Astrocyte (in vitro differentiated cells and primary cell): ENCODE measurements at regions not wholly inside any gene's neighbourhood (a gene's known extent, or its start where the extent isn't known, plus 50 kb on each side); places are given as distances from the start of the nearest gene placed in this dataset.
A peak's percentile ranks its signal among the peaks of the same experiment; 100 is the strongest.

Experiments
- DNase-seq: peaks from one replicate; pipeline ENCODE4 v3.0.0-alpha.2; 2010; ENCODE audit warnings: low read depth
- FAIRE-seq: peaks from 2 replicates; lab custom pipeline; 2011; peaks lifted over from hg19 to GRCh38; lab: Jason Lieb, UNC
- H2AFZ ChIP-seq: 2 replicates; pipeline ENCODE4 v1.6.0; 2012; ENCODE audit warnings: low read depth, low read length, inconsistent platforms
- H3K27ac ChIP-seq: 2 replicates; pipeline ENCODE4 v1.5.1; 2011; ENCODE audit warnings: low read depth, low read length, inconsistent platforms
- H3K27me3 ChIP-seq: 2 replicates; pipeline ENCODE4 v1.6.0; 2011; ENCODE audit warnings: low read length, inconsistent platforms; ENCODE audit not compliant: insufficient read depth
- H3K36me3 ChIP-seq: 2 replicates; pipeline ENCODE4 v1.5.1; 2011; ENCODE audit warnings: low read length, inconsistent platforms; ENCODE audit not compliant: insufficient read depth
- H3K4me1 ChIP-seq: 2 replicates; pipeline ENCODE4 v1.5.1; 2011; ENCODE audit warnings: low read length, inconsistent platforms; ENCODE audit not compliant: insufficient read depth
- H3K4me2 ChIP-seq: 2 replicates; pipeline ENCODE4 v1.6.0; 2012; ENCODE audit warnings: low read length, inconsistent platforms
- H3K4me3 ChIP-seq: 2 replicates; pipeline ENCODE4 v1.5.1; 2011; ENCODE audit warnings: low read depth, mild to moderate bottlenecking, low read length, inconsistent platforms; ENCODE audit not compliant: insufficient read depth
- H3K79me2 ChIP-seq: 2 replicates; pipeline ENCODE4 v1.6.0; 2012; ENCODE audit warnings: mild to moderate bottlenecking, low read length, inconsistent platforms; ENCODE audit not compliant: insufficient read depth
- H3K9ac ChIP-seq: 2 replicates; pipeline ENCODE4 v1.6.0; 2012; ENCODE audit warnings: mild to moderate bottlenecking, low read length, inconsistent platforms
- H3K9me3 ChIP-seq: 2 replicates; pipeline ENCODE4 v1.5.1; 2012; ENCODE audit warnings: low read depth, mild to moderate bottlenecking, low read length, inconsistent platforms; ENCODE audit not compliant: insufficient read depth
- H4K20me1 ChIP-seq: 2 replicates; pipeline ENCODE4 v1.6.0; 2012; ENCODE audit warnings: low read length, inconsistent platforms; ENCODE audit not compliant: insufficient read depth
- H3K27ac Mint-ChIP-seq: one replicate; pipeline ENCODE4 v1.8.0; 2021; ENCODE audit warnings: mild to moderate bottlenecking, mixed read lengths; ENCODE audit not compliant: unreplicated experiment
- H3K27me3 Mint-ChIP-seq: one replicate; pipeline ENCODE4 v1.8.0; 2021; ENCODE audit warnings: low read depth, mixed read lengths; ENCODE audit not compliant: unreplicated experiment
- H3K36me3 Mint-ChIP-seq: one replicate; pipeline ENCODE4 v1.8.0; 2021; ENCODE audit warnings: low read depth, mixed read lengths; ENCODE audit not compliant: unreplicated experiment
- H3K4me1 Mint-ChIP-seq: one replicate; pipeline ENCODE4 v1.8.0; 2021; ENCODE audit warnings: low read depth, mixed read lengths; ENCODE audit not compliant: unreplicated experiment
- H3K4me3 Mint-ChIP-seq: one replicate; pipeline ENCODE4 v1.8.0; 2021; ENCODE audit warnings: mild to moderate bottlenecking, moderate library complexity, mixed read lengths; ENCODE audit not compliant: unreplicated experiment
- H3K9me3 Mint-ChIP-seq: one replicate; pipeline ENCODE4 v1.8.0; 2021; ENCODE audit warnings: mild to moderate bottlenecking, mixed read lengths; ENCODE audit not compliant: unreplicated experiment
- CTCF ChIP-seq: IDR thresholded peaks from 2 replicates; pipeline ENCODE4 v1.5.1; 2011; ENCODE audit warnings: low read depth, mild to moderate bottlenecking, inconsistent platforms, low read length, moderate library complexity; ENCODE audit not compliant: insufficient read depth
- EZH2 ChIP-seq: IDR thresholded peaks from 2 replicates; pipeline ENCODE4 v1.6.1; 2012; ENCODE audit warnings: mild to moderate bottlenecking, low read length, inconsistent platforms; ENCODE audit not compliant: insufficient read depth

DNA sequence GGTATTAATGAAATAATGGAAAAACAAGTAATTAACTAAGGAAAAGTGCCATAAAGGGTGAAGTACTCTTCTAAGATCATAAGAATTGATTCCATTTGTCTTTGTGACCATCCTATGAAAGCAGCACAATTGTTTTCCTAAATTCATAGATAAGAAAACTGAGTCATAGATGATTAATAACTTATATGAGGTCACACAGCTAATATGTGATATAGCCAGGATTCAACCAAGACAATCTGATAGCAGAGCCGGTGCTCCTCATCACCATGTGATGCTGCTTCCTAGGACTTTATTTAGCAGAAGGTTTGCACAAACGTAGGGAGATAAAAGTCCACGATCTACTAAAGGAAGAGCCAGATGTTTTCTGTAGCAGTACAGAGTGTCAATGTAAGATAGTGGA, 181.5 kb upstream of the SYT1 start:
- H3K4me3 Mint-ChIP-seq, result no peak overlapping the region
- H3K4me3 ChIP-seq, result no peak overlapping the region

GRCh38 chr12:78683626-78684025, 180.9 kb upstream of the SYT1 start:
- no peaks in the 10 kb centered on the region for H3K9me3 ChIP-seq
- no peak overlapping the region for H2AFZ ChIP-seq
- no peak overlapping the region for H3K4me2 ChIP-seq
- no peaks in the 10 kb centered on the region for H3K9me3 Mint-ChIP-seq
- peaks cover 4% of the 10 kb centered on the region for H3K4me1 ChIP-seq
- no peak overlapping the region for H3K27ac Mint-ChIP-seq
- H3K27me3 Mint-ChIP-seq, result peaks cover 2% of the 10 kb centered on the region
- DNase-seq (no peak), FAIRE-seq (no peak)
- H3K9ac ChIP-seq, result no peak overlapping the region
- no peaks in the 10 kb centered on the region for H3K4me1 Mint-ChIP-seq
- no peak overlapping the region for H3K27ac ChIP-seq
- H3K36me3 Mint-ChIP-seq, result no peaks in the 10 kb centered on the region
- TF ChIP-seq CTCF (no peak), EZH2 (no peak)
- no peaks in the 10 kb centered on the region for H3K79me2 ChIP-seq
- H3K27me3 ChIP-seq, result no peaks in the 10 kb centered on the region
- H4K20me1 ChIP-seq, result no peaks in the 10 kb centered on the region
- H3K4me3 Mint-ChIP-seq, result no peak overlapping the region
- no peak overlapping the region for H3K4me3 ChIP-seq
- no peaks in the 10 kb centered on the region for H3K36me3 ChIP-seq

More for the DNA sequence above, 181.5 kb upstream of the SYT1 start:
- Histone ChIP-seq H2AFZ (no peak overlapping the region), H3K4me1 (peaks cover 4% of the 10 kb centered on the region), H3K27ac (no peak overlapping the region), H3K9ac (no peak overlapping the region), H3K4me2 (no peak overlapping the region), H4K20me1 (no peaks in the 10 kb centered on the region), H3K36me3 (no peaks in the 10 kb centered on the region), H3K9me3 (no peaks in the 10 kb centered on the region), H3K27me3 (no peaks in the 10 kb centered on the region), H3K79me2 (no peaks in the 10 kb centered on the region)
- Mint-ChIP-seq H3K4me1 (no peaks in the 10 kb centered on the region), H3K27me3 (peaks cover 2% of the 10 kb centered on the region), H3K36me3 (no peaks in the 10 kb centered on the region), H3K27ac (no peak overlapping the region), H3K9me3 (no peaks in the 10 kb centered on the region)
- FAIRE-seq, result no peak
- peak; percentile 58 for DNase-seq
- TF ChIP-seq CTCF (no peak), EZH2 (no peak)

GRCh38 chr12:78684419-78684818, 180.2 kb upstream of the SYT1 start:
- Mint-ChIP-seq H3K36me3 (no peaks in the 10 kb centered on the region), H3K27ac (no peak overlapping the region), H3K9me3 (peaks cover 3% of the 10 kb centered on the region), H3K4me3 (no peak overlapping the region), H3K4me1 (no peaks in the 10 kb centered on the region), H3K27me3 (peaks cover 2% of the 10 kb centered on the region)
- H4K20me1 ChIP-seq, result no peaks in the 10 kb centered on the region
- H3K79me2 ChIP-seq, result no peaks in the 10 kb centered on the region
- H3K4me3 ChIP-seq, result no peak overlapping the region
- H3K9ac ChIP-seq, result no peak overlapping the region
- H3K36me3 ChIP-seq, result no peaks in the 10 kb centered on the region
- H3K9me3 ChIP-seq, result no peaks in the 10 kb centered on the region
- FAIRE-seq, result no peak
- no peak overlapping the region for H3K4me2 ChIP-seq
- H3K27ac ChIP-seq, result no peak overlapping the region
- H2AFZ ChIP-seq, result no peak overlapping the region
- H3K27me3 ChIP-seq, result no peaks in the 10 kb centered on the region
- peaks cover 4% of the 10 kb centered on the region for H3K4me1 ChIP-seq
- no peak for TF ChIP-seq CTCF
- no peak for TF ChIP-seq EZH2
- no peak for DNase-seq
